Activated CD8-positive, alpha-beta memory T cell treated with anti-CD3 and anti-CD28 coated beads for 24 hours (primary cell): ENCODE measurements at regions not wholly inside any gene's neighbourhood (a gene's known extent, or its start where the extent isn't known, plus 50 kb on each side); places are given as distances from the start of the nearest gene placed in this dataset.
"Not testable (repeated sequence)": the region's sequence is repeated elsewhere in the genome, so short reads cannot be mapped to it uniquely, and the experiment has no call there.

Experiments
- DNase-seq: peaks from one replicate; pipeline ENCODE4 v3.0.0-alpha.2; 2020

DNA sequence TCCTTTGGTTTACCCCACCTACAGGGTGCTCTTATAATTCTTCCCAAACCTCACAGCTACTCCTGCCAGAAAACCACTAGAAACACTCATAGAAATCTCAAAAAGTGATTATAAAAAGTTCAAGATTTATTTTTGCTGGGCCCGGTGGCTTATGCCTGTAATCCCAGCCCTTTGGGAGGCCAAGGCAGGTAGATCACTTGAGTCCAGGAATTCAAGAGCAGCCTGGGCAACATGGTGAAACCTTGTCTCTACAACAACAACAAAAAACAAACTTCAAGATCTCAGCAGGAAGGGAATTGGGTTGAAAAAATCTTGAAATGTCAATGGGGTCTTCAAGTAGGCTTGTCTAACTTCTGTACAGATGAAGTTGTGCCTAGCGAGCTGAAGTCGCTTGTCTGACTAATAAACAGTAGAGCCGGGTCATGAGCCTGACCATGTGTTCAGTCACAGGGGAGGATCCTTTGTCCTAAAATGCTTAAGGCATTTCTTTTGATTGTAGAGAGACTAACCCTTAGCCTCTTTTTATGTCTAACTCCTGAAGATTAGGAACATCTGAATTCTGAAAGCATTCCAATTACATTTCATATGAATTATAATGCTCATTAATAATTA, 124.6 kb downstream of the NOC3L start:
- no peak for DNase-seq

DNA sequence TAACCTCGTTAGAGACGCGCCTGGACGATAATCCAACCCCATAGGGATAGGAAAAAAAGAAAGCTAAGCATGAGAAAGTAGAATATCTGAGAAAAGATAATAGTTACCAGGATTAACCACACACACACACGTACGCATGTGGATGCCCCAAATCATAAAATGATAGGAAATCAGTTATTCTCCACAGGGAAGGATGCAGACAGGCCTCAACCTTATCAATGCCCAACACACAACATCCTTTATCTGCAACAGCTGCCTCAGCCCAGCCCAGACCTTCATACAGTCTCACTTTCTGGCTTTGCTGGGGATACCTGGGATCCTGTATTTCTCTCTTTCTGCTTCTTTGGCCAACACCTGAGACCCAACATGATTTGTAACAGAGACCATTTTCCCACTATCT, 123.0 kb downstream of the NOC3L start:
- no peak for DNase-seq

DNA sequence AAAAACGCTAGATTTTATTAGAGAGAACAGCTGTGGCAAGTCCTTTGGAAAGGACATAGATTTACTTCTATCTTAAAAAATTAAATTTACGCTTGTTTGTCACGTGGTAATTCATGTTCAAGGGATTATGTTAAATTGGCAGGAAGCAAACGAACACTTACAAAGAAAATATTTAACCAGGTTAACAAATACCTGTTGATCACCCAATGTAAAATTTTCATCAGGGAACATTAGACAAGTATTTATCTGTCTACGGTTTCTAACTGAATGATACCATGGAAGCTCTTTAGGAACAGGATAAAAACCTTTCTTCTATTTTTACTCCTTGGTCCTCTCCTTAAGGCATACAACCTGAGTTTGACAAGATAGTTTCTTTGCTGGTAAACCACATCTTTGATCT, 122.2 kb downstream of the NOC3L start:
- DNase-seq: no peak

DNA sequence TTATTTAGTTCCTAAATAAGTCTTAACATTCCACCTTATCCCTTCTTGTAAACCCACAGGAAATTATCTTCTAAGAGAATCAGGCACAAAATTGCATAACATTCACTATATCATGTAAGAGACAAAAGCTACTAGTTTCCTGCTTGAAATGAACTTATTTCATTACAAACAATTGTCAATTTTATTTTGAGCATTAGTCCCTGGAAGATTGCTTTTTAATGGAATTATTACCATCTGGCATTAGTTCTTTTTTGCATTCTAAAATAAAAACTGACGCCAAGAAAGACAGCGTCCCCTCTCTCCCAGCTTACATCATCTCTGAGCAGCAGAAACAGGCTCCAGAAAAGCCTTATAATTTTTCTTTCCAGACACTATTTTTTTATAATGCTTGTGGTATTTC, 121.8 kb downstream of the NOC3L start:
- DNase-seq: no peak

DNA sequence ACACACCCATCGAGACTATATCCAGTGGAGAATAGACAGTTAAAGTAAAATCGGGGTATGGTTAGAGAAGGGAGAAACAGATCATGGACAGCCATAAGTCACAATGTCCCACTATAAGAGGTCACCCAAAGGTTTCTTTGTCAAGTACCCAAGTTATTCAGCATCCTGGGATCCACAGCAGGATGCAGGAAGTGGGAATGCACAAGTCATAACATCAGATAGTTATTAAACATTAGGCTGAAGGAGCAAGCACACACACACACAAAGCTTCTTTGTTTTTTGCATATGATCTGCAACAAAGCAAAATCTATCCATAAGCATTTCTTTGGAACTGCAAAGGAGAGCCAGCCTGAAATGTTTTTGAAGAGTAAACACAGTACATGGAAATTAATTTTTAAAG, 111.6 kb downstream of the NOC3L start:
- no peak for DNase-seq

DNA sequence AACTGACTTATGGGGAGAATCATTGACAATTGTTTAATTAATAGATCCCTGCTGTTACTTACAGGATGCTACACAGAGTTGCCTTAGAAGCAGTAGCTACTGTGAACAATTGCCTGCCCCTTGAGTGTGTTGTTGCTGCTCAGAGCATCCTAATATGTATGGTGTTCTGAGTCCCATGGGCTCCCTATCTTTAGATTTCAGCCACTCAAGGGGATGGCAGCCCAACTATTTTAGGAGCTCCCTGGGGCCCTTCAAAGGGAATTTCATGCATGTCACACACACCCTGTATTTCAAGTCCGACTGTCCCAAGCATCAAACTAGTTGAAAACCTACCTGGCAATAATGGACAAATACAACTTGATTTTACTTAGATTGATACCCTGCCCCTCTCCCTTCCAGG, 111.2 kb downstream of the NOC3L start:
- no peak for DNase-seq

DNA sequence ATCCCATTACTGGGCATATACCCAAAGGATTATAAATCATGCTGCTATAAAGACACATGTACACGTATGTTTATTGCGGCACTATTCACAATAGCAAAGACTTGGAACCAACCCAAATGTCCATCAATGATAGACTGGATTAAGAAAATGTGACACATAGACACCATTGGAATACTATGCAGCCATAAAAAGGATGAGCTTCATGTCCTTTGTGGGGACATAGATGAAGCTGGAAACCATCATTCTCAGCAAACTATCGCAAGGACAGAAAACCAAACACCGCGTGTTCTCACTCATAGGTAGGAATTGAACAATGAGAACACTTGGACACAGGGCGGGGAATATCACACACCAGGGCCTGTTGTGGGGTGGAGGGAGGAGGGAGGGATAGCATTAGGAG, 105.3 kb downstream of the NOC3L start:
- not testable (repeated sequence) for DNase-seq

DNA sequence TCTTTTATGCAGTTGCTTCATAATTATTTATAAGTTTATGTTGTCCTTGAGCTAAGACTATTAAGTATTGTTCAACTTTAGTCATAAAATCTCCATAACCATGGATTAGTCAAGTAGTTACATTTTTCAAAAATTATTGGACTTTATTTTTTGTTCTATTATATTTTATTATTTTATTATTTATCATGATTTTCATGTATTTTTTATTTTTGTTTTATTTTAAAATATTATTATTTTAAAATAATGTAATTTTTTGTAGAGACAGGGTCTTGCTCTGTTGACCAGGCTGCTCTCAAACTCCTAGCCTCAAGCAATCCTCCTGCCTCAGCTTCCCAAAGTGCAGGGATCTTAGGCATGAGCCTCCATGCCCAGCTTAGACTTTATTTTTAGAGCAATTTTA, 102.3 kb downstream of the NOC3L start:
- DNase-seq: no peak

DNA sequence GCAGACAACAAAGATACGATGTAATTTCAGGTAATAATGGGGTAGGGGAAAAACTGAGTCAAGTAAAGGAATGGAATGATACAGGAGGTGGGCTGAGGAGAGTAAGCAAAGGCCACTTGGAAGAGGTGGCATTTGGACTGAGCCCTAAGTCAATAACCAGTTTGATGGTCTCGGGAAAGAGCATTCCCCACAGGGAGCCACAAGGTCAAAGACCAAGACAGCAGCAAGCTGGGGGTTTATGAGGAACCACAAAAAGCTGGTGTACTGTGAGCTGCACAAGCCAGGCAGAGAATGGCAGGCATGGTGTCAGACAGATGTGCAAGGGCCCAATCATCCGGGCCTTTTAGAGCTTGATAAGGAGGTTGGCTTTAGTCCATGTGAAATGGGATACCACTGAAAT, 98.7 kb downstream of the NOC3L start:
- DNase-seq: no peak

DNA sequence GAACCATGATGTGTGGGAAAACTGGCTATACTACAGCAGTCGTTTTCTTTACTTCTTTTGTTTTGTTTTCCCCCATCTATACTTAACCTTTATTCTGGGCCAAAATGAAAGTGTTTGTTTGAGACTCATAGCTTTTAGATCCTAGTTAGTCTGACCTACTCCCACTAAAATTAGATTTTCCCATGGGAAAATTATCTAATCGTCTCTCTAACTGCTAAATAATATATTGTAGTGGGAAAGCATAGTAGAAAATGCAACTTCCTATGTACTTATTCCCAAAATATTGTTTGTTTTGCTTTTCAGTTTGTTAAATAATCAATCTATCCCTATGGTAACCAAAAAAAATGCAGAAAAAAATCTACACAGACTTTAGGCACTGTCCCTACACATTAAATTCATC, 96.6 kb downstream of the NOC3L start:
- DNase-seq: no peak

DNA sequence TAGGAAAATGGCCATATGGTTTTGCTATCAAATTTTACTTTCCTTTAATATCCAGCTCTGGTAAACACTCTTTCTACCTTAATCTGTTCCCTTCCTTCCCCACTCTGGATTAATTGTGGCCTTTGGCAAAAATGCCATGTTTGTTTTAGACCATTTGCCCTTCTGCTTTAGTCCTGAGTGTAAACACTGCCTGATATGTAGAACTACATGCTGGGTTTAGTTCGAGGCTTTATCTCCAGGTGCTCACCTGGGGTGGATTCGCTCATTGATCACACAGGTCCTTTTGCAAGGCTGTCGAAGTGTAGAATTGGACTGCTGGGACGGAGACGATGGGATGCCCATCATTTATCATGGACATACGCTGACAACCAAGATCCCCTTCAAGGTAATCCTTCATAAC, 94.1 kb downstream of the NOC3L start:
- DNase-seq: no peak

DNA sequence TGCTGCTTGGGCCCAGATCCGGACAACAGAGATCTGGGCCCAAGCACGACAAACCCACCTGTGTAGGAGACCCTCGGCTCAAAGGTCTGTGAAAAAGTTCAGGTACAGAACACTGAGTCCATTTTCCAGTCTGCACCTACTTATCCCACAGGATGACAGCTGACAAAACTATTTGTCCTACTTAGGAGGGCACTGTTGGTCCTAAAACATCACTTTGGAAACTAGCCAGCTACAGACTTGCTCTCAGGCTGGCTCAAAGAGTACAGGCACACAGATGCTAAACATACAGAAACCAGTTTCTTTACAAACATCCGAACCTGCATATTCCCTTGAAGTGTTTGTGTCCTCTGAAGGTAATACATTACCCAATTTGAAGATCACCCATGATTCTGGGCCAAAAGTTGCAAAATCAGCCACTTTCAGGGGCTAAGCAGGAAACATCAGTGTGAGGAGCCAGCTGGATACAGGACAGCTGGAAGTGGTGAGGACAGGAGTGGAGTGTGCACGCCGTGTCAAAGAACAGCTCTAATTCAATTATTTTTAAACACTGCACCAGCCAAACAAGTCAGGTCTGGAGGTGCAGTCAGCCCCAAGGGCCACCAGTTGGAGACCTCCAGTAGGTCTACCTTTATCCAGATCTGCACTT, 88.5 kb downstream of the NOC3L start:
- DNase-seq: no peak

DNA sequence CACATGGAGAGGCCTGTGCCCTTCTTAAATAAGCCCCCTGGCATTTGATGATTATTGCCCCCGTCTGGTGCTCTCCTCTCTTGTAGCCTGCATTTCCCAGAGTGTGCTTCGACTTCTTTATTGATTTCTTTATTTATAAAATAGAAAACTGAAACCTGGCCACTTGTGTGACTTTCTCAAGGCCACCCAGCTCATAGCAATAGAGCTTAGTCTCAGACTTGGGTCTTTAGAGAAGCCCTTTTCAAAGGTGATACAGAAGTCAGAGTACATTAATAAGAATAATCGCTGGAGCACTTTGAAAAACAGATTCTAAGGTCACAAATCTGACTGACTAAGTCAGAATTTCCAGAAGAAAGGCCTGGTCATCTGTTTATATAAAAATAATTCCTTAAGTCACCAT, 86.6 kb downstream of the NOC3L start:
- no peak for DNase-seq

DNA sequence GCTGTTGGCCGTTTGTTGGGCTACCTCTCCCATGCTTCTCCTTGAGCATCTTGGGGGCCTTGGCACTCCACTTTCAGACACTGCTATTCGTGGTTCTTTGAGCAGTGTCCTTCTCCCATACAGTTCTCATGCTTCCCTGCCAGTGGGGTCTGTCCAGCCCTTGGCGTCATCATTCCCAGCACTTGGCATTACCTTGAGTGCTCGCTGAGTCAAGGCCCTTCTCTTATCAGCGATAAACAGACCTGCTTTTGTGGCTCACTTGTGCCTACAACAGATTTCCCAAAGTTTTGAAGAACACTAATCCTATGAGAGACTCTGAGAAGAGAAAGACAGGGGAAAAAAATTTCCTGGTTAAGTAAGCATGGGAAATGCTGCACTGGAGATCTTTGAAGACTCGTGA, 85.3 kb downstream of the NOC3L start:
- no peak for DNase-seq

DNA sequence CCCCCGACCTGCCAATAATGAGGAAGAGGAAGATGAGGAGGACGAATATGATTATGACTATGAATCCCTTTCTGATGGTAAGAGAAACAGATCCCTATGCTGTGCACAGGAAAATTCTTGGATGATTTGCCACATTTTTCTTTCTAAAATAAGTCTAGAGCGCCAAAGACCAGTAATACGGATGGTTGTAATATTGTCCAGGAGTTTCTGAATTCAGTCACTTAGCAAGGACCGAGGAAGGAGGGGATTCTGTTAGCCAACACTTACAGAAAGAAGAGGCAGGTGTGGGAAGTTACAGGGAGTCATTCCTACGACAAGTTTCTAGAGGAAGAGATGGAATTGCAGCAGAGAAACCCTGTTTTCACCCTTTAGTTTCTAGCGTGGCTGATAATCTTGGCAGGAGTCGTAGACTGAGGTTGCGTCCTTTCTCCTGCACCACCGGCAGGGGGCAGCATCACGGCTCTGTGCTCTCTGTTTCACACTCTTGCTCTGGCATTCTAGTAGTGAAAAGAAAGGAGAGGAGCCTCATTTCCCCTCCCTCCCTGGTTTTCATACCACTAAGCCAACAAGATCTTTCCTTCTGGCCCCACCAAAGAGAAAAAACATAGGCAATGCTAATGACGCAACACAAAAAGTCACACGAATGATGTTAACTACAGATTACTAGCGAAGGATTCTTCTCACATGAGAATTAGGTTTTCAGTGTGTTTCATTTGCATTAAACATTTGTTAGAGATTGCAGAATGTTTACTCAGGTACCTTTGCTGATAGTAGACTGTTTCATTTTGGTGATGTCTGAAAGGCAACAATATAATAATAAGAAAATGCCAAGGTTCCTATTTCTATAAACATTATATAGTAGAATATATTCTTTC, 82.7 kb downstream of the NOC3L start:
- peak; percentile 76 for DNase-seq

DNA sequence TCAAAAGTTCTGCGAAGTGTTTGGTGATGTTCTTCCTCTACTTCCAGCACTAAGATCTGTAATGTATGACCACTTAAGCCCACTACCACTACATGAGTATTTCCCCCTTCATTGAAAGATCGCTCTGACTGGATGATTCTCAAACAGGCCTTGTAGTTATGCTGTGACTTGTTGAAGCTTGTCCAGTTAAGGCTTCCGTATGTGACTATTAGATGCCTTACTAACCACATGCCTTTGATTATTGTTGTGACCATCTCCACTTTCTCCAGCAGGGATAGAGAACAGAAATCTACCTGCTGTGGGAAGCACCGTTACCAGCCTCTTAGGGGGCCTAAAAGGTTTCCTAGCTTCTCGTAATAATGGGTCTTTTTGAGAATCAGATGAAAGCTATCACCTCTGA, 81.1 kb downstream of the NOC3L start:
- DNase-seq: no peak

DNA sequence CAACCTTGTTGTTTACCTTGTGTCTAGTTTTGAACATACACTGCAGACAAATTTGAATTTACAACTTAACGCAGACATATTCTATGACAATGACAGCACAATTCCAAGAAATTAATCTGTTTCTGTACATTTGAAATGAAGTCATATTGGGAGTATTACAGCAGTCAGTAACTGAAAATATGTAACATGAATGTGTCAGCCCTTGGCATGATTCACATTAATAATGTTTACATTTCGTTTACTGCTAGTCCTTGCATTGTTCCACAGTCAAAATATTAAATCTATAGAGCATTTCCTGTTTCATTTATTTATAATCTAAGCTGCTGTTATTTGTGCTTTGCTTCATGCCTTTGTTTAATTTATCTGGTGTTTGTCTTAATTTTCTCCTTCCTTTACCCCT, 80.4 kb downstream of the NOC3L start:
- no peak for DNase-seq
